ENCODE measurements at regions not wholly inside any gene's neighbourhood (a gene's known extent, or its start where the extent isn't known, plus 50 kb on each side); places are given as distances from the start of the nearest gene placed in this dataset.

DNA sequence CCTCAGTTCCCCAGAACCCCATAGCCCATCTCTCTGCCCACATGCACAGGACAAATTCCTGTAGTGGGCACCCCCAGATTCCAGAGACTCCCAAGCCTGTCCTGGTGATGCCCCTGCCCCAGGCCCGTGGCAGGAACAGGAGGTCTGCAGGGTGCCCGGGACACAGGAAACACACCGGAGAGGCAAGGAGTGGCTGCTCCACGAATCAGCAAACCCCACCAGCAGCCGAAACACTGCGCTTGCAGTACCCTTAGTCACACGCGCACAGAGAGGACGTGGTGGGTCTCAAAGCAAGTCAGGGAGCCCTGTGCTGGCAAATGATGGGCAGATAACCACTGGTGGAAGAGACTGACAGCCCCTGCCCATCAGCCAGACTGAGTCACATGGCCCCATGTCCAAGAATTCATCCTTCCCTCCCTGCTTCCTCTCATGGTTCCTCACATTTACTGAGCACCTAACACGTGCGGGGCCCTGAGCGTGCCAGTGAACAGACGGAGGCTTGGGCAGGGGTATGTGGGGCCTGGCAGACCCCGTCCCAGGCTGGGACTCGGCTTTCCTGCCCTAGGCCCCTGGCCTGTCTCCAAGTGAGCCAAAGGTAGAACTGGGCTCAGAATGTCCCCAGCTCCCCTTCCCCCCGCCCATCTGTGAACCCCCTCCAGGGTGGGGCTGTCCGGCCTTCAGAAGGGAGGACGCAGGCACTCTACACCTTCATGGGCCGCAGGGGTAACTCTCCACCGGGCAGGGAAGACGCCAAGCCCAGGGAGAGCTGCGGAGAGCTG lies 130.4 kb upstream of the IQSEC1 start:
- no peaks in the 10 kb centered on the region for H3K9me1 ChIP-seq (ENCODE audit: control insufficient read depth, insufficient read depth, low read length)
- H2AFZ ChIP-seq (ENCODE audit: low read depth, low read length): no peak overlapping the region
- H4K20me1 ChIP-seq (replicated peaks; ENCODE audit: control insufficient read depth, insufficient read depth, low read length): peaks cover 12% of the 10 kb centered on the region
- H3K36me3 ChIP-seq (ENCODE audit: control insufficient read depth, insufficient read depth, low read length): no peaks in the 10 kb centered on the region
- DNase-seq (ENCODE audit: extremely low read depth in 1 of 4, low spot score in 3 of 4) (no peak), ATAC-seq (no peak), FAIRE-seq (no peak)
- POLR2A ChIA-PET: interaction anchor here (0.6 to 0.7 kb wide), 2 partner anchors 64 to 369 kb away, joined by 3 read pairs; no protein-coding TSS in a partner anchor
- no peaks in the 10 kb centered on the region for H3K9me3 ChIP-seq (replicated peaks; ENCODE audit: control insufficient read depth, insufficient read depth, low read depth, low read length)
- no peak overlapping the region for H3K4me3 ChIP-seq
- peaks cover 0 to 13% of the 10 kb centered on the region in 2 experiments; a peak in 2 of 5 replicates for H3K4me1 ChIP-seq (replicated peaks in 1 of 2; ENCODE audit: control insufficient read depth in 2 of 2, insufficient read depth in 2 of 2, low read length in 2 of 2)
- peaks cover 60 to 82% of the 10 kb centered on the region in 2 experiments for H3K27me3 ChIP-seq (ENCODE audit: control insufficient read depth in 2 of 2, insufficient read depth in 2 of 2, low read length in 2 of 2)
- in situ Hi-C loops (cut with MboI): no loop called here
- 8% methylated on average over 20 of the region's 22 CpGs for WGBS (ENCODE audit: insufficient coverage, low coverage, missing lambda C conversion rate)
- no peaks in the 10 kb centered on the region for H3K79me2 ChIP-seq (ENCODE audit: control insufficient read depth, insufficient read depth, low read length)
- TF ChIP-seq, protein P1, sequence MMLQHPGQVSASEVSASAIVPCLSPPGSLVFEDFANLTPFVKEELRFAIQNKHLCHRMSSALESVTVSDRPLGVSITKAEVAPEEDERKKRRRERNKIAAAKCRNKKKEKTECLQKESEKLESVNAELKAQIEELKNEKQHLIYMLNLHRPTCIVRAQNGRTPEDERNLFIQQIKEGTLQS (IDR thresholded peaks at IDR 0.05): no peak
- TF ChIP-seq, protein P1 (CRISPR knock-in tag; conservative IDR thresholded peaks at IDR 0.05): no peak
- no peak for TF ChIP-seq GABPA (tag; conservative IDR thresholded peaks at IDR 0.05; ENCODE audit: low read depth)
- TF ChIP-seq KAT2B (IDR thresholded peaks at IDR 0.05; ENCODE audit: low read depth, low read length): no peak
- TF ChIP-seq, protein P2, sequence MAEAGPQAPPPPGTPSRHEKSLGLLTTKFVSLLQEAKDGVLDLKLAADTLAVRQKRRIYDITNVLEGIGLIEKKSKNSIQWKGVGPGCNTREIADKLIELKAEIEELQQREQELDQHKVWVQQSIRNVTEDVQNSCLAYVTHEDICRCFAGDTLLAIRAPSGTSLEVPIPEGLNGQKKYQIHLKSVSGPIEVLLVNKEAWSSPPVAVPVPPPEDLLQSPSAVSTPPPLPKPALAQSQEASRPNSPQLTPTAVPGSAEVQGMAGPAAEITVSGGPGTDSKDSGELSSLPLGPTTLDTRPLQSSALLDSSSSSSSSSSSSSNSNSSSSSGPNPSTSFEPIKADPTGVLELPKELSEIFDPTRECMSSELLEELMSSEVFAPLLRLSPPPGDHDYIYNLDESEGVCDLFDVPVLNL (CRISPR knock-in tag; IDR thresholded peaks at IDR 0.05; ENCODE audit: low read depth): no peak
- no peak for TF ChIP-seq ZNF668 (CRISPR knock-in tag; IDR thresholded peaks at IDR 0.05)
- TF ChIP-seq RCOR1 (IDR thresholded peaks at IDR 0.05; ENCODE audit: borderline replicate concordance in 1 of 2, low read depth in 2 of 2, low read length in 2 of 2): no peak
- TF ChIP-seq, protein P3, sequence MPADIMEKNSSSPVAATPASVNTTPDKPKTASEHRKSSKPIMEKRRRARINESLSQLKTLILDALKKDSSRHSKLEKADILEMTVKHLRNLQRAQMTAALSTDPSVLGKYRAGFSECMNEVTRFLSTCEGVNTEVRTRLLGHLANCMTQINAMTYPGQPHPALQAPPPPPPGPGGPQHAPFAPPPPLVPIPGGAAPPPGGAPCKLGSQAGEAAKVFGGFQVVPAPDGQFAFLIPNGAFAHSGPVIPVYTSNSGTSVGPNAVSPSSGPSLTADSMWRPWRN (IDR thresholded peaks at IDR 0.05; ENCODE audit: low read depth): no peak
- no peak for TF ChIP-seq U2AF1 (optimal IDR thresholded peaks at IDR 0.05; ENCODE audit: low read depth, low read length)
- H3K9ac ChIP-seq (ENCODE audit: insufficient read depth in 1 of 2, low read depth in 2 of 2, low read length in 2 of 2): no peak overlapping the region
- H3K4me2 ChIP-seq (ENCODE audit: insufficient read depth, low read length): no peak overlapping the region
- CTCF ChIA-PET (ENCODE audit: low intra/inter-chr PET ratio): no interaction called here
- no TSS peak for BruUV-seq (replicated peaks)
- H3K27ac ChIP-seq (ENCODE audit: extremely low read depth, low read depth, low read length): no peak overlapping the region
- intact Hi-C loops (cut with micrococcal nuclease): loop anchor here (5.0 kb wide), 1 partner anchor 259 kb away; no protein-coding TSS in a partner anchor

All from K562 (cell line).